ENCODE measurements at regions not wholly inside any gene's neighbourhood (a gene's known extent, or its start where the extent isn't known, plus 50 kb on each side); places are given as distances from the start of the nearest gene placed in this dataset.

GRCh38 chr5:97550818-97551217 is 367.8 kb upstream of the RIOK2 start:
- no peak overlapping the region for H3K4ac ChIP-seq (ENCODE audit: low read depth, low read length)
- H2AK5ac ChIP-seq (ENCODE audit: low read length): no peak overlapping the region
- H3K4me2 ChIP-seq (ENCODE audit: low read length): no peak overlapping the region
- H2BK5ac ChIP-seq (ENCODE audit: low read depth, low read length, poor library complexity): no peak overlapping the region
- no peaks in the 10 kb centered on the region for H3K27me3 ChIP-seq (ENCODE audit: insufficient read depth, low read length)
- no peak overlapping the region for H3K14ac ChIP-seq (ENCODE audit: low read length)
- H4K91ac ChIP-seq (ENCODE audit: low read depth, low read length): no peak overlapping the region
- no peak overlapping the region for H3K23ac ChIP-seq (ENCODE audit: low read length)
- H2BK120ac ChIP-seq (ENCODE audit: insufficient read depth, low read length, poor library complexity): no peak overlapping the region
- no CpG with 5 or more reads among the region's 2 CpGs for WGBS (ENCODE audit: extremely low coverage, insufficient coverage, insufficient read length)
- no peak overlapping the region for H3K4me3 ChIP-seq (ENCODE audit: low read depth, low read length)
- no peak overlapping the region for H2BK12ac ChIP-seq (ENCODE audit: low read length)
- no peak overlapping the region for H2AFZ ChIP-seq (ENCODE audit: insufficient read depth, low read length, poor library complexity)
- no peaks in the 10 kb centered on the region for H3K79me2 ChIP-seq (ENCODE audit: control insufficient read depth, insufficient read depth, low read length, poor library complexity)
- H3K9me3 ChIP-seq (ENCODE audit: insufficient read depth, low read depth, low read length): no peaks in the 10 kb centered on the region
- no peaks in the 10 kb centered on the region for H3K79me1 ChIP-seq (ENCODE audit: low read length)
- no peaks in the 10 kb centered on the region for H3K36me3 ChIP-seq (ENCODE audit: control insufficient read depth in 1 of 2, insufficient read depth in 2 of 2, low read length in 2 of 2)
- H3K4me1 ChIP-seq (ENCODE audit: control insufficient read depth in 1 of 2, insufficient read depth in 2 of 2, low read length in 2 of 2): no peaks in the 10 kb centered on the region
- no peak overlapping the region for H3K18ac ChIP-seq (ENCODE audit: low read length)
- no peak overlapping the region for H4K12ac ChIP-seq (ENCODE audit: low read depth, low read length)
- no peak overlapping the region for H3K27ac ChIP-seq (ENCODE audit: low read depth, low read length)
- H4K8ac ChIP-seq (ENCODE audit: low read depth, low read length): no peak overlapping the region
- no peak overlapping the region for H3K9ac ChIP-seq (ENCODE audit: low read length)
- no peak for DNase-seq

- no CpG with 5 or more reads among the region's 2 CpGs for WGBS (ENCODE audit: extremely low coverage, insufficient coverage, insufficient read length)
- no peak overlapping the region for H2BK5ac ChIP-seq (ENCODE audit: low read depth, low read length, poor library complexity)
- no peak overlapping the region for H3K4me2 ChIP-seq (ENCODE audit: low read length)
- no peaks in the 10 kb centered on the region for H3K36me3 ChIP-seq (ENCODE audit: control insufficient read depth in 1 of 2, insufficient read depth in 2 of 2, low read length in 2 of 2)
- no peak overlapping the region for H3K27ac ChIP-seq (ENCODE audit: low read depth, low read length)
- H3K14ac ChIP-seq (ENCODE audit: low read length): no peak overlapping the region
- H4K91ac ChIP-seq (ENCODE audit: low read depth, low read length): no peak overlapping the region
- H3K9ac ChIP-seq (ENCODE audit: low read length): no peak overlapping the region
- H3K79me1 ChIP-seq (ENCODE audit: low read length): no peaks in the 10 kb centered on the region
- no peaks in the 10 kb centered on the region for H3K9me3 ChIP-seq (ENCODE audit: insufficient read depth, low read depth, low read length)
- H2AFZ ChIP-seq (ENCODE audit: insufficient read depth, low read length, poor library complexity): no peak overlapping the region
- H4K12ac ChIP-seq (ENCODE audit: low read depth, low read length): no peak overlapping the region
- H2BK120ac ChIP-seq (ENCODE audit: insufficient read depth, low read length, poor library complexity): no peak overlapping the region
- H3K23ac ChIP-seq (ENCODE audit: low read length): no peak overlapping the region
- H3K4me3 ChIP-seq (ENCODE audit: low read depth, low read length): no peak overlapping the region
- no peak overlapping the region for H2AK5ac ChIP-seq (ENCODE audit: low read length)
- no peak overlapping the region for H3K4ac ChIP-seq (ENCODE audit: low read depth, low read length)
- H3K27me3 ChIP-seq (ENCODE audit: insufficient read depth, low read length): no peaks in the 10 kb centered on the region
- H2BK12ac ChIP-seq (ENCODE audit: low read length): no peak overlapping the region
- no peak overlapping the region for H4K8ac ChIP-seq (ENCODE audit: low read depth, low read length)
- no peak overlapping the region for H3K18ac ChIP-seq (ENCODE audit: low read length)
- H3K4me1 ChIP-seq (ENCODE audit: control insufficient read depth in 1 of 2, insufficient read depth in 2 of 2, low read length in 2 of 2): no peaks in the 10 kb centered on the region
- no peak for DNase-seq
- H3K79me2 ChIP-seq (ENCODE audit: control insufficient read depth, insufficient read depth, low read length, poor library complexity): no peaks in the 10 kb centered on the region
Measured at GRCh38 chr5:97553604-97554452, 370.8 kb upstream of the RIOK2 start.

GRCh38 chr5:97554977-97555643 is 372.1 kb upstream of the RIOK2 start:
- no peaks in the 10 kb centered on the region for H3K27me3 ChIP-seq (ENCODE audit: insufficient read depth, low read length)
- H3K4ac ChIP-seq (ENCODE audit: low read depth, low read length): no peak overlapping the region
- no peaks in the 10 kb centered on the region for H3K79me2 ChIP-seq (ENCODE audit: control insufficient read depth, insufficient read depth, low read length, poor library complexity)
- H2AFZ ChIP-seq (ENCODE audit: insufficient read depth, low read length, poor library complexity): no peak overlapping the region
- no peak overlapping the region for H2AK5ac ChIP-seq (ENCODE audit: low read length)
- H4K12ac ChIP-seq (ENCODE audit: low read depth, low read length): no peak overlapping the region
- no peak overlapping the region for H3K18ac ChIP-seq (ENCODE audit: low read length)
- H3K4me3 ChIP-seq (ENCODE audit: low read depth, low read length): no peak overlapping the region
- no peak overlapping the region for H3K23ac ChIP-seq (ENCODE audit: low read length)
- no CpG with 5 or more reads among the region's 4 CpGs for WGBS (ENCODE audit: extremely low coverage, insufficient coverage, insufficient read length)
- H3K4me1 ChIP-seq (ENCODE audit: control insufficient read depth in 1 of 2, insufficient read depth in 2 of 2, low read length in 2 of 2): no peaks in the 10 kb centered on the region
- H3K9me3 ChIP-seq (ENCODE audit: insufficient read depth, low read depth, low read length): no peaks in the 10 kb centered on the region
- H3K4me2 ChIP-seq (ENCODE audit: low read length): no peak overlapping the region
- no peaks in the 10 kb centered on the region for H3K36me3 ChIP-seq (ENCODE audit: control insufficient read depth in 1 of 2, insufficient read depth in 2 of 2, low read length in 2 of 2)
- no peak overlapping the region for H4K91ac ChIP-seq (ENCODE audit: low read depth, low read length)
- no peak for DNase-seq
- no peak overlapping the region for H2BK120ac ChIP-seq (ENCODE audit: insufficient read depth, low read length, poor library complexity)
- no peak overlapping the region for H2BK5ac ChIP-seq (ENCODE audit: low read depth, low read length, poor library complexity)
- no peak overlapping the region for H3K14ac ChIP-seq (ENCODE audit: low read length)
- H4K8ac ChIP-seq (ENCODE audit: low read depth, low read length): no peak overlapping the region
- no peak overlapping the region for H3K9ac ChIP-seq (ENCODE audit: low read length)
- H2BK12ac ChIP-seq (ENCODE audit: low read length): no peak overlapping the region
- no peaks in the 10 kb centered on the region for H3K79me1 ChIP-seq (ENCODE audit: low read length)
- H3K27ac ChIP-seq (ENCODE audit: low read depth, low read length): no peak overlapping the region

GRCh38 chr5:97555644-97555981 is 372.6 kb upstream of the RIOK2 start:
- no peak overlapping the region for H3K4ac ChIP-seq (ENCODE audit: low read depth, low read length)
- H3K79me1 ChIP-seq (ENCODE audit: low read length): no peaks in the 10 kb centered on the region
- no peak overlapping the region for H3K4me2 ChIP-seq (ENCODE audit: low read length)
- H4K91ac ChIP-seq (ENCODE audit: low read depth, low read length): no peak overlapping the region
- no peak overlapping the region for H3K27ac ChIP-seq (ENCODE audit: low read depth, low read length)
- no peak overlapping the region for H4K12ac ChIP-seq (ENCODE audit: low read depth, low read length)
- H3K27me3 ChIP-seq (ENCODE audit: insufficient read depth, low read length): no peaks in the 10 kb centered on the region
- no peak overlapping the region for H4K8ac ChIP-seq (ENCODE audit: low read depth, low read length)
- WGBS (ENCODE audit: extremely low coverage, insufficient coverage, insufficient read length): no CpG with 5 or more reads among the region's 1 CpG
- no peak overlapping the region for H2BK12ac ChIP-seq (ENCODE audit: low read length)
- H3K23ac ChIP-seq (ENCODE audit: low read length): no peak overlapping the region
- H3K9me3 ChIP-seq (ENCODE audit: insufficient read depth, low read depth, low read length): no peaks in the 10 kb centered on the region
- H3K36me3 ChIP-seq (ENCODE audit: control insufficient read depth in 1 of 2, insufficient read depth in 2 of 2, low read length in 2 of 2): no peaks in the 10 kb centered on the region
- no peak for DNase-seq
- H3K4me1 ChIP-seq (ENCODE audit: control insufficient read depth in 1 of 2, insufficient read depth in 2 of 2, low read length in 2 of 2): no peaks in the 10 kb centered on the region
- H2AFZ ChIP-seq (ENCODE audit: insufficient read depth, low read length, poor library complexity): no peak overlapping the region
- H2BK5ac ChIP-seq (ENCODE audit: low read depth, low read length, poor library complexity): no peak overlapping the region
- H2AK5ac ChIP-seq (ENCODE audit: low read length): no peak overlapping the region
- no peak overlapping the region for H3K18ac ChIP-seq (ENCODE audit: low read length)
- H2BK120ac ChIP-seq (ENCODE audit: insufficient read depth, low read length, poor library complexity): no peak overlapping the region
- no peak overlapping the region for H3K14ac ChIP-seq (ENCODE audit: low read length)
- no peak overlapping the region for H3K9ac ChIP-seq (ENCODE audit: low read length)
- H3K4me3 ChIP-seq (ENCODE audit: low read depth, low read length): no peak overlapping the region
- no peaks in the 10 kb centered on the region for H3K79me2 ChIP-seq (ENCODE audit: control insufficient read depth, insufficient read depth, low read length, poor library complexity)
